ENCODE measurements at regions not wholly inside any gene's neighbourhood (a gene's known extent, or its start where the extent isn't known, plus 50 kb on each side); places are given as distances from the start of the nearest gene placed in this dataset.

DNA sequence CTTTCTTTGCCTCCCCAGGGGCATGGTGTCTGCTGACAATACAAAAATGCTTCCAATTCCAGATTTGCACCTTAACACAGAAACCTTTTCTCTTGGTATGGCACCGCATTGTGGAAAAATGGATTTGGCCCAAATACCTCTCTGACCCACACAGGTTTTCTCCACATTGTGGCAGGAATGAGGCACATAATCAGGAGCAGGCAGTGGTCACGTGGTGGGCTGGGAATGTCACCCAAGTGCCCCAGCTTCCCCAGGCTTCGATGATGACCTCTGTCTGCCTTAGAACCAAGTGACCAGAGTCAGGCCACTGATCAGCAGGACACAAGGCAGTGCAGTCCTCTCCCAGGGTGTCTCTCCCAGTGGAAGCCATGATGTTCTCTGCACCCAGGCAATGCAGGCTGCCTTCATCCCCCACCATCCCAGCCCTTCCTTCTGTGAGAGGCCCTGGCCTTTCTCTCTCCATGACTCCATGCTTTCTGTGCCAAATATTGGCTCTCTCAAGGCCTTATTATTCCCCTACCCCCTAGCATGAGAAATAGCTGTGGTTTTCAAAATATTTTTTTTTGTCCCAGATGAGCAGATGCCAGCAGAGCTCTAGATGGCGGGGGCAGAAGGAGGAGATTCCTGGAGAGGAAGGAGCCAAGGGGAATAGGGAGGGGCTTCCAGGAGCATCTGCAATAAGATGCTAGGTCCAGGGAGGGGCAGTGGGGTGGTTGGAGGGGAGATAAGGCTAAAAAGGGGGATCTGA, 198.9 kb downstream of the ACKR3 start:
- FAIRE-seq (no peak), DNase-seq (ENCODE audit: low read depth in 1 of 2, low spot score in 2 of 2) (no peak)
- no peak overlapping the region for H3K4ac ChIP-seq (replicated peaks; ENCODE audit: insufficient read length, low read depth, low read length)
- no peak overlapping the region for H2BK15ac ChIP-seq (ENCODE audit: low read length)
- H3K23me2 ChIP-seq (ENCODE audit: low read depth, low read length), result no peaks in the 10 kb centered on the region
- H3K4me2 ChIP-seq (ENCODE audit: insufficient read depth in 1 of 2, low read depth in 2 of 2, low read length in 2 of 2), result no peak overlapping the region
- H2BK12ac ChIP-seq (ENCODE audit: low read depth, low read length), result no peak overlapping the region
- POLR2A ChIA-PET (ENCODE audit: partially characterized antibody), result no interaction called here
- H4K91ac ChIP-seq (replicated peaks; ENCODE audit: insufficient read length, low read length), result no peak overlapping the region
- H3K14ac ChIP-seq (ENCODE audit: insufficient read length), result no peak overlapping the region
- no peaks in the 10 kb centered on the region for H3K27me3 ChIP-seq (replicated peaks in 1 of 4; ENCODE audit: control insufficient read depth in 3 of 4, extremely low read depth in 1 of 4, insufficient read depth in 3 of 4, low read length in 3 of 4)
- H3K36me3 ChIP-seq (ENCODE audit: control insufficient read depth in 2 of 4, insufficient read depth in 4 of 4, low read length in 3 of 4), result no peaks in the 10 kb centered on the region
- no peak overlapping the region for H4K8ac ChIP-seq (ENCODE audit: extremely low read depth, insufficient read depth, low read length)
- H2BK20ac ChIP-seq (ENCODE audit: low read length), result no peak overlapping the region
- no peak overlapping the region for H2AK5ac ChIP-seq (ENCODE audit: low read depth, low read length)
- H3K4me3 ChIP-seq (ENCODE audit: extremely low read depth in 1 of 4, insufficient read depth in 2 of 4, low read depth in 3 of 4, low read length in 4 of 4), result no peak overlapping the region
- H3K9me3 ChIP-seq (ENCODE audit: insufficient read depth in 2 of 2, low read depth in 1 of 2, low read length in 1 of 2), result peaks cover 0 to 8% of the 10 kb centered on the region in 2 experiments; a peak in 1 of 4 replicates
- no peaks in the 10 kb centered on the region for H3K79me2 ChIP-seq (ENCODE audit: control insufficient read depth in 1 of 2, insufficient read depth in 2 of 2, low read length in 2 of 2)
- H3K27ac ChIP-seq (ENCODE audit: low read depth, low read length), result no peak overlapping the region
- H2AFZ ChIP-seq (ENCODE audit: low read length), result no peak overlapping the region
- H3K4me1 ChIP-seq (replicated peaks in 1 of 4; ENCODE audit: control insufficient read depth in 3 of 4, insufficient read depth in 4 of 4, low read length in 3 of 4), result no peaks in the 10 kb centered on the region; a peak in 1 of 7 replicates
- H3K9ac ChIP-seq (replicated peaks in 1 of 4; ENCODE audit: extremely low read depth in 1 of 4, low read depth in 3 of 4, low read length in 3 of 4), result no peak overlapping the region
- no peak overlapping the region for H3K18ac ChIP-seq (ENCODE audit: extremely low read depth, low read length)
- H4K5ac ChIP-seq (ENCODE audit: insufficient read length, low read depth, low read length), result no peak overlapping the region
- no peaks in the 10 kb centered on the region for H4K20me1 ChIP-seq (replicated peaks in 1 of 2; ENCODE audit: control insufficient read depth in 1 of 2, insufficient read depth in 2 of 2, low read length in 2 of 2)
- H2BK5ac ChIP-seq (ENCODE audit: low read depth, low read length), result no peak overlapping the region
- no peak overlapping the region for H3K56ac ChIP-seq (replicated peaks; ENCODE audit: insufficient read length, low read depth, low read length)
- WGBS, 2 experiments (ENCODE audit: extremely low coverage in 1 of 2, insufficient coverage in 1 of 2, insufficient read length in 1 of 2, insufficient replicate concordance in 2 of 2, low coverage in 1 of 2, low lambda C conversion rate in 2 of 2, missing lambda C conversion rate in 1 of 2), result 94% methylated on average over 4 of the region's 4 CpGs; no CpG with 5 or more reads in 1 of the 2 experiments
- CTCF ChIA-PET (ENCODE audit: partially characterized antibody), result no interaction called here
- H2BK120ac ChIP-seq (replicated peaks; ENCODE audit: low read depth, low read length), result no peak overlapping the region
- no peak overlapping the region for H3K23ac ChIP-seq (ENCODE audit: insufficient read length)
- H3K79me1 ChIP-seq (ENCODE audit: low read depth, low read length), result no peaks in the 10 kb centered on the region
- TF ChIP-seq SP4 (IDR thresholded peaks at IDR 0.05; ENCODE audit: low read length), result no peak
- TF ChIP-seq SUZ12 (IDR thresholded peaks at IDR 0.05; ENCODE audit: low read length), result no peak
- no peak for TF ChIP-seq POLR2A (IDR thresholded peaks at IDR 0.05; ENCODE audit: control extremely low read depth in 1 of 2, low read depth in 2 of 2, low read length in 2 of 2)
- TF ChIP-seq POLR2AphosphoS5 (IDR thresholded peaks at IDR 0.05; ENCODE audit: low read depth, low read length), result no peak
- TF ChIP-seq JUN (IDR thresholded peaks at IDR 0.05; ENCODE audit: low read depth, low read length), result no peak
- TF ChIP-seq, protein P1, sequence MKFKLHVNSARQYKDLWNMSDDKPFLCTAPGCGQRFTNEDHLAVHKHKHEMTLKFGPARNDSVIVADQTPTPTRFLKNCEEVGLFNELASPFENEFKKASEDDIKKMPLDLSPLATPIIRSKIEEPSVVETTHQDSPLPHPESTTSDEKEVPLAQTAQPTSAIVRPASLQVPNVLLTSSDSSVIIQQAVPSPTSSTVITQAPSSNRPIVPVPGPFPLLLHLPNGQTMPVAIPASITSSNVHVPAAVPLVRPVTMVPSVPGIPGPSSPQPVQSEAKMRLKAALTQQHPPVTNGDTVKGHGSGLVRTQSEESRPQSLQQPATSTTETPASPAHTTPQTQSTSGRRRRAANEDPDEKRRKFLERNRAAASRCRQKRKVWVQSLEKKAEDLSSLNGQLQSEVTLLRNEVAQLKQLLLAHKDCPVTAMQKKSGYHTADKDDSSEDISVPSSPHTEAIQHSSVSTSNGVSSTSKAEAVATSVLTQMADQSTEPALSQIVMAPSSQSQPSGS (IDR thresholded peaks at IDR 0.05; ENCODE audit: low read length), result no peak
- TF ChIP-seq PHF8 (conservative IDR thresholded peaks at IDR 0.05; ENCODE audit: low read depth, low read length), result no peak
- TF ChIP-seq, protein P2, sequence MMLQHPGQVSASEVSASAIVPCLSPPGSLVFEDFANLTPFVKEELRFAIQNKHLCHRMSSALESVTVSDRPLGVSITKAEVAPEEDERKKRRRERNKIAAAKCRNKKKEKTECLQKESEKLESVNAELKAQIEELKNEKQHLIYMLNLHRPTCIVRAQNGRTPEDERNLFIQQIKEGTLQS (IDR thresholded peaks at IDR 0.05; ENCODE audit: insufficient read depth, low read depth, low read length), result no peak
- TF ChIP-seq, protein P3, sequence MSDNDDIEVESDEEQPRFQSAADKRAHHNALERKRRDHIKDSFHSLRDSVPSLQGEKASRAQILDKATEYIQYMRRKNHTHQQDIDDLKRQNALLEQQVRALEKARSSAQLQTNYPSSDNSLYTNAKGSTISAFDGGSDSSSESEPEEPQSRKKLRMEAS (IDR thresholded peaks at IDR 0.05), result no peak
- no peak for TF ChIP-seq SP1 (IDR thresholded peaks at IDR 0.05; ENCODE audit: low read depth, low read length)
- no peak for TF ChIP-seq RFX5 (IDR thresholded peaks at IDR 0.05; ENCODE audit: borderline replicate concordance, low read depth, low read length)

All from H1 (cell line).